Ascending aorta (tissue), 2 donors: ENCODE measurements at regions not wholly inside any gene's neighbourhood (a gene's known extent, or its start where the extent isn't known, plus 50 kb on each side); places are given as distances from the start of the nearest gene placed in this dataset.
A peak's percentile ranks its signal among the peaks of the same experiment; 100 is the strongest.

Experiments used
- DNase-seq, 2 donors: peaks; one replicate each; pipeline ENCODE4 v3.0.0-alpha.2; 2019; ENCODE audit warnings: low spot score in 2 of 2
- H3K27ac ChIP-seq, 2 donors: fragments of 200-600 bp; sonication (generic); one replicate each; pipeline ENCODE4 v1.5.1; 2016 to 2017; ENCODE audit warnings: mild to moderate bottlenecking in 1 of 2
- H3K27me3 ChIP-seq: fragments of 200-600 bp; sonication (generic); one replicate; pipeline ENCODE4 v1.5.1; 2017
- H3K36me3 ChIP-seq, 2 donors: fragments of 200-600 bp; sonication (generic); one replicate each; pipeline ENCODE4 v1.5.1; 2016
- H3K4me1 ChIP-seq, 2 donors: fragments of 200-600 bp; sonication (generic); one replicate each; pipeline ENCODE4 v1.5.1; 2016 to 2017; ENCODE audit warnings: mild to moderate bottlenecking in 1 of 2
- H3K4me3 ChIP-seq, 2 donors: fragments of 200-600 bp; sonication (generic); one replicate each; pipeline ENCODE4 v1.5.1; 2016 to 2017; ENCODE audit warnings: mild to moderate bottlenecking in 1 of 2
- H3K9me3 ChIP-seq, 2 donors: fragments of 200-600 bp; sonication (generic); one replicate each; pipeline ENCODE4 v1.5.1; 2016
- intact Hi-C: fragments of 100-400 bp; cut with DNase I; formaldehyde crosslinking; loops from one replicate; pipeline ENCODE4 v1.15.1; 2023
- TF ChIP-seq, protein P1 (sequence below), 3 experiments: fragments of 200-600 bp in 2 of 3; fragments of 450-650 bp in 1 of 3; sonication (generic) in 2 of 3; IDR thresholded peaks; one replicate each; pipeline ENCODE4 v1.5.1; 2016 to 2019; ENCODE audit warnings: antibody characterized with exemption in 3 of 3, mild to moderate bottlenecking in 1 of 3, moderate library complexity in 1 of 3

DNA sequence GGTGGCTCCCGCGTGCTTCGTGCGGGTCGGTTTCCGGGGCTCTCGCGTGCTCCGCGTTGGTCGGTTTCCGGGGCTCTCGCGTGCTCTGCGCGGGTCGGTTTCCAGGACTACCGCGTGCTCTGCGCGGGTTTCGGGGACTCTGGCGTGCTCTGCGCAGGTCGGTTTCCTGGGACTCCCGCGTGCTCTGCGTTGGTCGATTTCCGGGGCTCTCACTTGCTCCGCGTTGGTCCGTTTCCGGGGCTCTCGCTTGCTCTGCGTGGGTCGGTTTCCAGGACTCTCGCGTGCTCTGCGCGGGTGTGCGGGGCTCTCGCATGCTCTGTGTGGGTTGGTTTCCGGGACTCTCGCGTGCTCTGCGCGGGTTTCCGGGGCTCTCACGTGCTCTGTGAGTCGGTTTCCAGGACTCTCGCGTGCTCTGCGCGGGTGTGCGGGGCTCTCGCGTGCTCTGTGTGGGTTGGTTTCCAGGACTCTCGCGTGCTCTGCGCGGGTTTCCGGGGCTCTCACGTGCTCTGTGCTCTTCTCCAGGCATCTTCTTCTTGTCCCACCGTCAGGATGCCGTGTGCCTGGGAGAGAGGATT, 109.9 kb upstream of the LRPAP1 start:
- Histone ChIP-seq H3K36me3 (no peaks in the 10 kb centered on the region), H3K4me3 (no peak overlapping the region), H3K27me3 (no peaks in the 10 kb centered on the region), H3K4me1 (peaks cover 0 to 10% of the 10 kb centered on the region in 2 donors), H3K9me3 (no peaks in the 10 kb centered on the region), H3K27ac (no peak overlapping the region)
- no peak for DNase-seq
- intact Hi-C loops, result no loop called here
- TF ChIP-seq, protein P1, sequence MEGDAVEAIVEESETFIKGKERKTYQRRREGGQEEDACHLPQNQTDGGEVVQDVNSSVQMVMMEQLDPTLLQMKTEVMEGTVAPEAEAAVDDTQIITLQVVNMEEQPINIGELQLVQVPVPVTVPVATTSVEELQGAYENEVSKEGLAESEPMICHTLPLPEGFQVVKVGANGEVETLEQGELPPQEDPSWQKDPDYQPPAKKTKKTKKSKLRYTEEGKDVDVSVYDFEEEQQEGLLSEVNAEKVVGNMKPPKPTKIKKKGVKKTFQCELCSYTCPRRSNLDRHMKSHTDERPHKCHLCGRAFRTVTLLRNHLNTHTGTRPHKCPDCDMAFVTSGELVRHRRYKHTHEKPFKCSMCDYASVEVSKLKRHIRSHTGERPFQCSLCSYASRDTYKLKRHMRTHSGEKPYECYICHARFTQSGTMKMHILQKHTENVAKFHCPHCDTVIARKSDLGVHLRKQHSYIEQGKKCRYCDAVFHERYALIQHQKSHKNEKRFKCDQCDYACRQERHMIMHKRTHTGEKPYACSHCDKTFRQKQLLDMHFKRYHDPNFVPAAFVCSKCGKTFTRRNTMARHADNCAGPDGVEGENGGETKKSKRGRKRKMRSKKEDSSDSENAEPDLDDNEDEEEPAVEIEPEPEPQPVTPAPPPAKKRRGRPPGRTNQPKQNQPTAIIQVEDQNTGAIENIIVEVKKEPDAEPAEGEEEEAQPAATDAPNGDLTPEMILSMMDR (IDR thresholded peaks at IDR 0.05), result no peak

DNA sequence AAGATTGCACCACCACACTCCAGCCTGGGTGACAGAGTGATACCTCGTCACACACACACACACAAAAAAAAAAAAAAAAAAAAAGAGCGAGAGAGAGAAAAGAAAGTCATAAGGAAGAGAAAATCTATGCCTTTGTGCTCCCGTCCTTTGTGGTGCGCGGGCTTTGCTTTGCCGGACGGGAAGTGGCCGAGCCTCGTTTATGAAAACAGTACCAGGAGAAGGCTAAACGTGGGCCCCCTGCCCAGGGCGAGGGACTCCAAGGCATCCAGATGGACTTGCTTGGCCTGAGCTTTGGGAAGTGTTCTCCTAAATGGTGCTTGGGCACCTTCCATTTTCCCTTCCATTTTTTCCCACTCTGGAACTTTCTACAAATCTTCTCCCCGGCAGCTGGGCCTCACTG, 109.3 kb upstream of the LRPAP1 start:
- no peak overlapping the region for H3K4me3 ChIP-seq
- intact Hi-C loops, result no loop called here
- H3K27me3 ChIP-seq, result no peaks in the 10 kb centered on the region
- H3K9me3 ChIP-seq, result no peaks in the 10 kb centered on the region
- DNase-seq, result no peak
- TF ChIP-seq, protein P1 (IDR thresholded peaks at IDR 0.05), result no peak
- no peak overlapping the region for H3K27ac ChIP-seq
- H3K4me1 ChIP-seq, result peaks cover 0 to 10% of the 10 kb centered on the region in 2 donors
- no peaks in the 10 kb centered on the region for H3K36me3 ChIP-seq

DNA sequence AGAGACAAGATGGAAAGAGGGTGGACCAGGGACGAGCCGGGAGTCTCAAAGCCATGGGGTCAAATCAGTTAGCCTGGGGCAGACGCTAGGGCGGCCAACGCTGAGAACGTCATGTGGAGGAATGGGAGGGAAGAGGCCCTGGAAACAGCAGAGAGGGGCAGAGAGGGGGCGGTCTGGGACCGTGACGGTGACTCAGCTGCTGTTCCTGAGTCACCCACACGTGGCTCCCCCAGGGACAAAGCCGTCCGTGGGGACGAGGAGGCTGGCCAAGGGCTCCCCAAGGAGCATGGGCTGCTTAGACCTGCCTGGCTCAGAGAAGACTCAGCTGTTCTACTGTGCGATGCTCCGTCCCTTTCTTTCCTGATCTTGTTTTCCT, 108.4 kb upstream of the LRPAP1 start:
- H3K27ac ChIP-seq, result no peak overlapping the region
- no peaks in the 10 kb centered on the region for H3K36me3 ChIP-seq
- peaks cover 0 to 4% of the 10 kb centered on the region in 2 donors for H3K4me1 ChIP-seq
- H3K27me3 ChIP-seq, result no peaks in the 10 kb centered on the region
- intact Hi-C loops, result no loop called here
- no peaks in the 10 kb centered on the region for H3K9me3 ChIP-seq
- TF ChIP-seq, protein P1 (IDR thresholded peaks at IDR 0.05), result no peak
- H3K4me3 ChIP-seq, result no peak overlapping the region
- peak in 1 of 2 donors; percentile 78 for DNase-seq

DNA sequence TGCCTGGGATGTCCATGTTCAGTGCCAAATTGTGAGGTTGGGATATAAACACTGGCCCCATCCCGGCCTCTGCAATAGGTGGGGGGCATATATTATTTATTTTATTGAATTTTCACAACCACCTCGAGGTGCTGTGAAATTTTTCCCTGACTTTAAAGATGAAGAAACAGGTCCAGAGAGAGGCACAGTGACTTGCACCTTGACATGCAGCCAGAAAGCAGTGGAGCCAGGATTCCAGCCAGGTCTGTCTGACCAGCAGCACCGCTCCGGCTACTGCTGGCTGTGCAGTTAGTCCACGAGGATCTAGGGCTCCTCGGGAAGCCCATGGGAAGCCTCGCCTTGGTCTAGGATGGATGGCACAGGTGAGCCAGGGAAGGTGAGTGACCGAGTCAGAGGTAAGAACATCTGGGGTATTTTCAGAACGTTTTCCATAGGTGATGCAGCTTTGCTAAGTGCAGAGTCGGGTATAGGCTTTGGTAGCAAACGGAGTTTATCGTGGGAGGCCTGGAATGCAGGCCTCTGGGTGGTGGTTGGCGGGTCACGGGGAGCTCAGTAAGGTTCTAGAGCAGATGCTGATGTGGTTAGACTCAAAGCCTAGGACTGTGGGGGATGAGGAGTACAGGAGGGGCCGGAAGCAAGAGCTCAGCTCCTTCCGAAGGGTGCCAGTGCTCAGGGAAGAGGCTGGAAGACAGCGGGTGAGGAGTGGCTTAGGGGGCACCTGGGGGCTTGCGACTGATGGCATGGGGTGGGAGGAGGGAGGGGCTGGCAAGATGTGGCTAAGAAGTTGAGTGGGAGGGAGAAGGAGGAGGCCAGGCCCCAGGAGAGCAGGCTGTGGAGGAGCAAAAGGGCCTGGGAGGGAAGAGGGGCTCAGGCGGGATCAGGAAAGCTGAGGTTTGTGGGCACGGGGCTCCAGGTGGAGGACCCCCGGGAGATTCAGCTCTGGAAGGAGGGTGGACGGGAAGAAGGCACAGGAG, 107.7 kb upstream of the LRPAP1 start:
- Histone ChIP-seq H3K4me3 (no peak overlapping the region), H3K27ac (no peak overlapping the region), H3K36me3 (no peaks in the 10 kb centered on the region), H3K9me3 (no peaks in the 10 kb centered on the region), H3K4me1 (no peaks in the 10 kb centered on the region), H3K27me3 (no peaks in the 10 kb centered on the region)
- intact Hi-C loops, result no loop called here
- DNase-seq, result no peak
- TF ChIP-seq, protein P1 (IDR thresholded peaks at IDR 0.05), result no peak

DNA sequence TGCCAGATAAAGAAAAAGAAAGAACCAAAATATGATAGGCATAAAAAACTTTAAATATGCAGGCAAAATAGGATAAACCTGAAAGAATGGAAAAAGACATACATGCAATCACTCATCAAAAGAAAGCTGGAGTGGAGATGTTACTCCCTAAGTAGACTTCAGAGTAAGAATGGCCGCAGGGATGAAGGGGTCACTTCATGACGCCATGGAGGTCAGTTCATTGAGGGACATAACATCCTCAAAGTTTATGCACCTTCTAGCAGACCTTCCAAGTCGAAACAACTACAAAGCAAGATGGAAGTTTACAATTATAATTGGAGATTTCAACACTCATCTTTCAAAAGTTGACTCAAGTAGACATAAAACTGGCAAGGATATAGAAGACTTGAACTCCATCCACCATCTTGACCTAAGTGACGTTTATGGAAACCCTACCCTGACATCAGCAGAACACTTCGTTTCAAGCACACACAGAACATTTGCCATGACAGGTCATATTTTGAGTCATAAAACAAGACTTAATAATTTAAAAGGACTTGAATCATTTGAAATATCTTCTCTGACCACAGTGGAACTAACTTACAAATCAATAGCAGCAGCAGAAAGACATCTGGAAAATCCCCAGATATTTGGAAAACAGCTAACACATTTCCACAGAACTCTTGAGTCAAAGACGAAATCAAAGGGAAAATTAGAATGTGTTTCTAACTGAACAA, 106.0 kb upstream of the LRPAP1 start:
- no peak for DNase-seq
- TF ChIP-seq, protein P1 (IDR thresholded peaks at IDR 0.05), result no peak
- Histone ChIP-seq H3K4me1 (no peaks in the 10 kb centered on the region), H3K9me3 (no peaks in the 10 kb centered on the region), H3K4me3 (no peak overlapping the region), H3K27me3 (no peaks in the 10 kb centered on the region), H3K27ac (no peak overlapping the region), H3K36me3 (no peaks in the 10 kb centered on the region)
- intact Hi-C loops, result no loop called here
